HG03354 (cell line): ENCODE measurements at regions not wholly inside any gene's neighbourhood (a gene's known extent, or its start where the extent isn't known, plus 50 kb on each side); places are given as distances from the start of the nearest gene placed in this dataset.
A peak's percentile ranks its signal among the peaks of the same experiment; 100 is the strongest.

Experiments
- ATAC-seq: cut with Tn5 transposase; IDR thresholded peaks from one replicate; pipeline ENCODE4 v1.9.1; 2021; ENCODE audit warnings: mild to moderate bottlenecking; ENCODE audit not compliant: unreplicated experiment, poor library complexity, severe bottlenecking

GRCh38 chr12:72082986-72083820 is 144.6 kb downstream of the TPH2 start:
- no peak for ATAC-seq

GRCh38 chr12:72084061-72084460 is 145.4 kb downstream of the TPH2 start:
- no peak for ATAC-seq

- no peak for ATAC-seq
Observed at GRCh38 chr12:72084880-72085279, 146.2 kb downstream of the TPH2 start.

GRCh38 chr12:72089678-72090077 is 151.0 kb downstream of the TPH2 start:
- no peak for ATAC-seq

- ATAC-seq = no peak
Observed at GRCh38 chr12:72093424-72093823, 154.8 kb downstream of the TPH2 start.

- no peak for ATAC-seq
Observed at GRCh38 chr12:72093930-72094329, 155.3 kb downstream of the TPH2 start.

GRCh38 chr12:72094490-72094889 is 155.8 kb downstream of the TPH2 start:
- no peak for ATAC-seq

- no peak for ATAC-seq
Observed at GRCh38 chr12:72095025-72095424, 156.4 kb downstream of the TPH2 start.

GRCh38 chr12:72098622-72099021 is 160.0 kb downstream of the TPH2 start:
- ATAC-seq = no peak

- no peak for ATAC-seq
Observed at GRCh38 chr12:72100854-72101253, 162.2 kb downstream of the TPH2 start.

GRCh38 chr12:72102150-72102549 is 163.5 kb downstream of the TPH2 start:
- no peak for ATAC-seq

GRCh38 chr12:72105849-72106248 is 166.3 kb upstream of the TRHDE start:
- no peak for ATAC-seq

GRCh38 chr12:72110937-72111650 is 161.1 kb upstream of the TRHDE start:
- no peak for ATAC-seq

GRCh38 chr12:72111706-72112105 is 160.5 kb upstream of the TRHDE start:
- ATAC-seq = no peak

- no peak for ATAC-seq
Observed at GRCh38 chr12:72133497-72134055, 138.6 kb upstream of the TRHDE start.

GRCh38 chr12:72134246-72135020 is 137.7 kb upstream of the TRHDE start:
- no peak for ATAC-seq

- no peak for ATAC-seq
Observed at GRCh38 chr12:72135021-72135301, 137.2 kb upstream of the TRHDE start.

GRCh38 chr12:72136792-72137191 is 135.4 kb upstream of the TRHDE start:
- ATAC-seq = no peak

GRCh38 chr12:72139411-72139810 is 132.8 kb upstream of the TRHDE start:
- no peak for ATAC-seq

GRCh38 chr12:72141381-72141780 is 130.8 kb upstream of the TRHDE start:
- peak; percentile 98 for ATAC-seq
